SU-DHL-6 (cell line): ENCODE measurements at regions not wholly inside any gene's neighbourhood (a gene's known extent, or its start where the extent isn't known, plus 50 kb on each side); places are given as distances from the start of the nearest gene placed in this dataset.

ENCODE experiments used
- H2AFZ ChIP-seq: fragments of 200-600 bp; sonication (generic); 2 replicates; pipeline ENCODE4 v1.6.1; 2014; ENCODE audit warnings: low read depth, mild to moderate bottlenecking, moderate library complexity, mixed read lengths, antibody characterized with exemption, low read length; ENCODE audit not compliant: severe bottlenecking
- H3F3A ChIP-seq: fragments of 200-600 bp; shearing (Covaris generic); 2 replicates; pipeline ENCODE4 v1.6.0; 2016; ENCODE audit warnings: antibody characterized with exemption, mild to moderate bottlenecking; ENCODE audit not compliant: insufficient read depth
- H3K27ac ChIP-seq: fragments of 200-600 bp; sonication (generic); 2 replicates; pipeline ENCODE4 v1.5.1; 2016; ENCODE audit warnings: low read depth, mild to moderate bottlenecking, low read length, moderate library complexity, mixed read lengths
- H3K27me3 ChIP-seq: fragments of 200-600 bp; sonication (generic), shearing (Covaris generic); 2 replicates; pipeline ENCODE4 v1.6.0; 2014; ENCODE audit warnings: mild to moderate bottlenecking, low read length
- H3K36me3 ChIP-seq: fragments of 200-600 bp; sonication (generic); 2 replicates; pipeline ENCODE4 v1.6.1; 2014; ENCODE audit warnings: mild to moderate bottlenecking, low read length, mixed read lengths
- H3K4me2 ChIP-seq: fragments of 300-600, 200-600 bp; shearing (Covaris generic), sonication (generic); 2 replicates; pipeline ENCODE4 v1.6.0; 2014; ENCODE audit warnings: low read length, low read depth, mild to moderate bottlenecking; ENCODE audit not compliant: poor library complexity, severe bottlenecking
- H3K4me3 ChIP-seq: fragments of 200-600 bp; sonication (generic); 2 replicates; pipeline ENCODE4 v1.5.1; 2014; ENCODE audit warnings: antibody characterized with exemption, low read length, mild to moderate bottlenecking, mixed read lengths; ENCODE audit not compliant: insufficient read depth, poor library complexity, severe bottlenecking
- H3K79me2 ChIP-seq: fragments of 200-600 bp; sonication (generic); 2 replicates; pipeline ENCODE4 v1.6.1; 2014; ENCODE audit warnings: mild to moderate bottlenecking, low read length, moderate library complexity; ENCODE audit not compliant: insufficient read depth
- H3K9ac ChIP-seq: fragments of 200-600 bp; sonication (generic); 2 replicates; pipeline ENCODE4 v1.7.0; 2014; ENCODE audit warnings: mild to moderate bottlenecking, low read length
- H3K9me2 ChIP-seq: fragments of 200-600 bp; sonication (generic); replicated peaks from 2 replicates; pipeline ENCODE4 v1.6.1; 2014; ENCODE audit warnings: low read length; ENCODE audit not compliant: insufficient read depth
- H3K9me3 ChIP-seq: fragments of 200-600 bp; sonication (generic); 2 replicates; pipeline ENCODE4 v1.6.1; 2014; ENCODE audit warnings: low read length, mixed read lengths; ENCODE audit not compliant: insufficient read depth
- H4K20me1 ChIP-seq: fragments of 200-600 bp; sonication (generic); 2 replicates; pipeline ENCODE4 v1.6.1; 2014; ENCODE audit warnings: low read depth, mild to moderate bottlenecking, antibody characterized with exemption, low read length, moderate library complexity, mixed read lengths
- CTCF ChIP-seq: fragments of 200-600 bp; sonication (generic); IDR thresholded peaks from one replicate; pipeline ENCODE4 v1.5.1; 2017; ENCODE audit warnings: antibody characterized with exemption, mild to moderate bottlenecking, low read length, moderate library complexity; ENCODE audit not compliant: insufficient read depth, poor library complexity, severe bottlenecking
- EZH2phosphoT487 ChIP-seq: fragments of 200-600 bp; sonication (generic), shearing (Covaris generic); conservative IDR thresholded peaks from 2 replicates; pipeline ENCODE4 v1.6.1; 2018; ENCODE audit warnings: mild to moderate bottlenecking, antibody characterized with exemption, low read length, moderate library complexity, mixed read lengths

- no peaks in the 10 kb centered on the region for H3K79me2 ChIP-seq
- no peaks in the 10 kb centered on the region for H3K36me3 ChIP-seq
- H3K4me3 ChIP-seq = no peak overlapping the region
- no peaks in the 10 kb centered on the region for H3K9me2 ChIP-seq
- no peaks in the 10 kb centered on the region for H3K9me3 ChIP-seq
- H3K27me3 ChIP-seq = no peaks in the 10 kb centered on the region
- H2AFZ ChIP-seq = no peak overlapping the region
- H3F3A ChIP-seq = no peaks in the 10 kb centered on the region
- no peak for TF ChIP-seq CTCF
- no peak for TF ChIP-seq EZH2phosphoT487
- H3K9ac ChIP-seq = no peak overlapping the region
- no peak overlapping the region for H3K4me2 ChIP-seq
- no peak overlapping the region for H3K27ac ChIP-seq
- no peaks in the 10 kb centered on the region for H4K20me1 ChIP-seq
Measured at GRCh38 chr11:115665958-115666357, 161.7 kb upstream of the CADM1 start.

DNA sequence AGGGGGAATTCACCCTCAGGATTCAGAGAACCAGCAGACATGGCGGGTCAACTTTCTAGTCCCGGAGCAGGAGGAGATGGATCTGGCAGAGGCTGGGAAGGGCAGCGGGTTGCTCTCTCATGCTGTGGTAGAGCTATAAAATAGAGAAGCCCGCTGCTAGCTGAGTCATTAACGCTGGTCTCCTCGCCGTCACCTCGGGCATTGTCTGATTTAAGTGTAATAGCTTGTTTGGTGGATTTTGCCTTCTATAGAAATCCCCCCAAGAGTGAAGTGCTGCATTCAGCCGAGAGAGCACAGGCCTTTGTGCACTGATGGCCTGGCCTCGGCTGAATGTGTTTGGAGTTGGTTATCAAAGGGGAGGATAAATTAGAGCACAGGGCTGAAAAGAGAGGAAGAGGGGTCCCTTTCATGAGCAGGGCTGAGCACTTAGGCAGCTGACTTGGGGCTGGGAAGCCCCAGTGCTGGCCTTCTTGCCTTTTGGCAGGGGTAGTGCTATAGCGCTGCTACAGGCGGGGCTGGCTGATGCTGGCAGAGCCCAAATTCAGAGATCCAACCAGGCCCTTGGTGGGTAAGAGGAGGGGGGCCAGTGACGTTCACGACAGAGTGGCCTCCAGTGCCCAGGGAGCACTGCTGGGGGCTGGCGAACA lies 161.1 kb upstream of the CADM1 start:
- Histone ChIP-seq H3K9ac (no peak overlapping the region), H3K36me3 (no peaks in the 10 kb centered on the region), H3K9me2 (no peaks in the 10 kb centered on the region), H3K27ac (no peak overlapping the region), H3K79me2 (no peaks in the 10 kb centered on the region), H3K4me3 (no peak overlapping the region), H3K9me3 (no peaks in the 10 kb centered on the region), H3K4me2 (no peak overlapping the region), H3K27me3 (no peaks in the 10 kb centered on the region), H3F3A (no peaks in the 10 kb centered on the region), H2AFZ (no peak overlapping the region), H4K20me1 (no peaks in the 10 kb centered on the region)
- TF ChIP-seq EZH2phosphoT487 = no peak
- no peak for TF ChIP-seq CTCF

DNA sequence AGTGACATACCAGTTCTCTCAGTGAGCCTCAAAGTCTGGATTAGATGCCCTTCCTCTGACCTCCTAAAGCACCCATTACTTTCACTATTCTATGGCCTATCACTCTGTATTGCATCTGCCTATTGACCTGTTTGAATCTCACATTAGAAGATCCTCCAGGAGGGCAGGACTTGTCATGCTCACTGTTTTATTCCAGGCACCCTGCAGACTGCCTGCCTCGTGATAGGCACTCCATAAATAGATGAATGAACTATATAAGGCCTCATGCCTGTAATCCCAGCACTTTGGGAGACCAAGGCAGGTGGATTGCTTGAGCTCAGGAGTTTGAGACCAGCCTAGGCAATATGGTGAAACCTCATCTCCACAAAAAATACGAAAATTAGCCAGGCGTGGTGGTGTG lies 160.1 kb upstream of the CADM1 start:
- no peaks in the 10 kb centered on the region for H4K20me1 ChIP-seq
- no peak overlapping the region for H2AFZ ChIP-seq
- H3K9ac ChIP-seq = no peak overlapping the region
- no peaks in the 10 kb centered on the region for H3K9me3 ChIP-seq
- H3K4me3 ChIP-seq = no peak overlapping the region
- no peak for TF ChIP-seq EZH2phosphoT487
- TF ChIP-seq CTCF = no peak
- no peaks in the 10 kb centered on the region for H3K9me2 ChIP-seq
- H3K36me3 ChIP-seq = no peaks in the 10 kb centered on the region
- H3K4me2 ChIP-seq = no peak overlapping the region
- no peak overlapping the region for H3K27ac ChIP-seq
- H3F3A ChIP-seq = no peaks in the 10 kb centered on the region
- H3K79me2 ChIP-seq = no peaks in the 10 kb centered on the region
- H3K27me3 ChIP-seq = no peaks in the 10 kb centered on the region
